Lower leg skin (tissue), 3 donors: ENCODE measurements at regions not wholly inside any gene's neighbourhood (a gene's known extent, or its start where the extent isn't known, plus 50 kb on each side); places are given as distances from the start of the nearest gene placed in this dataset.

Experiments used
- POLR2A ChIP-seq, 2 donors: fragments of 450-650 bp; IDR thresholded peaks; one replicate each; pipeline ENCODE4 v1.6.1; 2016 to 2017; ENCODE audit warnings: antibody characterized with exemption in 2 of 2, mild to moderate bottlenecking in 1 of 2, moderate library complexity in 1 of 2
- TF ChIP-seq, protein P1 (sequence below), 3 donors: fragments of 450-650 bp; IDR thresholded peaks; one replicate each; pipeline ENCODE4 v1.5.1; 2016; ENCODE audit warnings: antibody characterized with exemption in 3 of 3, mild to moderate bottlenecking in 3 of 3, moderate library complexity in 2 of 3

GRCh38 chr3:83628471-83628870, 1330.3 kb upstream of the CADM2 start:
- TF ChIP-seq, protein P1, sequence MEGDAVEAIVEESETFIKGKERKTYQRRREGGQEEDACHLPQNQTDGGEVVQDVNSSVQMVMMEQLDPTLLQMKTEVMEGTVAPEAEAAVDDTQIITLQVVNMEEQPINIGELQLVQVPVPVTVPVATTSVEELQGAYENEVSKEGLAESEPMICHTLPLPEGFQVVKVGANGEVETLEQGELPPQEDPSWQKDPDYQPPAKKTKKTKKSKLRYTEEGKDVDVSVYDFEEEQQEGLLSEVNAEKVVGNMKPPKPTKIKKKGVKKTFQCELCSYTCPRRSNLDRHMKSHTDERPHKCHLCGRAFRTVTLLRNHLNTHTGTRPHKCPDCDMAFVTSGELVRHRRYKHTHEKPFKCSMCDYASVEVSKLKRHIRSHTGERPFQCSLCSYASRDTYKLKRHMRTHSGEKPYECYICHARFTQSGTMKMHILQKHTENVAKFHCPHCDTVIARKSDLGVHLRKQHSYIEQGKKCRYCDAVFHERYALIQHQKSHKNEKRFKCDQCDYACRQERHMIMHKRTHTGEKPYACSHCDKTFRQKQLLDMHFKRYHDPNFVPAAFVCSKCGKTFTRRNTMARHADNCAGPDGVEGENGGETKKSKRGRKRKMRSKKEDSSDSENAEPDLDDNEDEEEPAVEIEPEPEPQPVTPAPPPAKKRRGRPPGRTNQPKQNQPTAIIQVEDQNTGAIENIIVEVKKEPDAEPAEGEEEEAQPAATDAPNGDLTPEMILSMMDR (IDR thresholded peaks at IDR 0.05): no peak
- TF ChIP-seq POLR2A (IDR thresholded peaks at IDR 0.05): no peak
